Kidney epithelial cell (primary cell): ENCODE measurements at regions not wholly inside any gene's neighbourhood (a gene's known extent, or its start where the extent isn't known, plus 50 kb on each side); places are given as distances from the start of the nearest gene placed in this dataset.

Experiments used
- DNase-seq: peaks from one replicate; pipeline ENCODE4 v3.0.0-alpha.2; 2010; ENCODE audit warnings: low read depth
- H3K27me3 ChIP-seq: 2 replicates; pipeline ENCODE4 v1.6.0; 2011; ENCODE audit warnings: low read length; ENCODE audit not compliant: control insufficient read depth, insufficient read depth
- H3K36me3 ChIP-seq: 2 replicates; pipeline ENCODE4 v1.5.1; 2011; ENCODE audit warnings: low read length; ENCODE audit not compliant: control insufficient read depth, insufficient read depth
- H3K4me3 ChIP-seq: 2 replicates; pipeline ENCODE4 v1.5.1; 2011; ENCODE audit warnings: low read depth, mild to moderate bottlenecking, control low read depth, low read length
- CTCF ChIP-seq: IDR thresholded peaks from 2 replicates; pipeline ENCODE4 v1.5.1; 2011; ENCODE audit warnings: mild to moderate bottlenecking, moderate library complexity, low read length, control low read depth, inconsistent platforms; ENCODE audit not compliant: insufficient read depth, poor library complexity, severe bottlenecking

GRCh38 chr1:189606047-189606446, 871.6 kb downstream of the BRINP3 start:
- Histone ChIP-seq H3K4me3 (no peak overlapping the region), H3K36me3 (no peaks in the 10 kb centered on the region), H3K27me3 (no peaks in the 10 kb centered on the region)
- TF ChIP-seq CTCF, result no peak
- no peak for DNase-seq

- no peak for TF ChIP-seq CTCF
- peak; percentile 16 for DNase-seq
Observed at GRCh38 chr1:189606795-189607476, 870.7 kb downstream of the BRINP3 start.

GRCh38 chr1:189607477-189608096, 870.1 kb downstream of the BRINP3 start:
- Histone ChIP-seq H3K27me3 (no peaks in the 10 kb centered on the region), H3K36me3 (no peaks in the 10 kb centered on the region), H3K4me3 (no peak overlapping the region)
- DNase-seq, result no peak
- no peak for TF ChIP-seq CTCF

More at GRCh38 chr1:189606795-189607476, 870.7 kb downstream of the BRINP3 start:
- Histone ChIP-seq H3K4me3 (no peak overlapping the region), H3K27me3 (no peaks in the 10 kb centered on the region), H3K36me3 (no peaks in the 10 kb centered on the region)

GRCh38 chr1:189609167-189609566, 868.5 kb downstream of the BRINP3 start:
- no peak for DNase-seq
- no peaks in the 10 kb centered on the region for H3K27me3 ChIP-seq
- TF ChIP-seq CTCF, result no peak
- no peak overlapping the region for H3K4me3 ChIP-seq
- no peaks in the 10 kb centered on the region for H3K36me3 ChIP-seq

- Histone ChIP-seq H3K4me3 (no peak overlapping the region), H3K36me3 (no peaks in the 10 kb centered on the region), H3K27me3 (no peaks in the 10 kb centered on the region)
- peak; percentile 53 for DNase-seq
- TF ChIP-seq CTCF, result no peak
Observed at GRCh38 chr1:189616893-189617292, 860.8 kb downstream of the BRINP3 start.
